ENCODE measurements at regions not wholly inside any gene's neighbourhood (a gene's known extent, or its start where the extent isn't known, plus 50 kb on each side); places are given as distances from the start of the nearest gene placed in this dataset.

- TF ChIP-seq CTCF (IDR thresholded peaks at IDR 0.05; ENCODE audit: insufficient read depth, low read length) = no peak
- H3K4me3 ChIP-seq (ENCODE audit: low read depth, low read length) = no peak overlapping the region
Measured at GRCh38 chr1:73160759-73161158, 878.4 kb upstream of the NEGR1 start.

GRCh38 chr1:73144311-73144710 is 862.0 kb upstream of the NEGR1 start:
- no peak for DNase-seq (ENCODE audit: low read depth)
- TF ChIP-seq CTCF (IDR thresholded peaks at IDR 0.05; ENCODE audit: insufficient read depth, low read length) = no peak
- no peak overlapping the region for H3K4me3 ChIP-seq (ENCODE audit: low read depth, low read length)

More at GRCh38 chr1:73160759-73161158, 878.4 kb upstream of the NEGR1 start:
- no peak for DNase-seq (ENCODE audit: low read depth)

- TF ChIP-seq CTCF (IDR thresholded peaks at IDR 0.05; ENCODE audit: insufficient read depth, low read length) = no peak
- no peak for DNase-seq (ENCODE audit: low read depth)
- no peak overlapping the region for H3K4me3 ChIP-seq (ENCODE audit: low read depth, low read length)
Measured at GRCh38 chr1:73136975-73137374, 854.6 kb upstream of the NEGR1 start.

- H3K4me3 ChIP-seq (ENCODE audit: low read depth, low read length) = no peak overlapping the region
- TF ChIP-seq CTCF (IDR thresholded peaks at IDR 0.05; ENCODE audit: insufficient read depth, low read length) = no peak
- no peak for DNase-seq (ENCODE audit: low read depth)
Measured at GRCh38 chr1:73106931-73107330, 824.6 kb upstream of the NEGR1 start.

GRCh38 chr1:73105755-73106154 is 823.4 kb upstream of the NEGR1 start:
- H3K4me3 ChIP-seq (ENCODE audit: low read depth, low read length) = no peak overlapping the region
- no peak for TF ChIP-seq CTCF (IDR thresholded peaks at IDR 0.05; ENCODE audit: insufficient read depth, low read length)
- no peak for DNase-seq (ENCODE audit: low read depth)

- H3K4me3 ChIP-seq (ENCODE audit: low read depth, low read length) = no peak overlapping the region
- no peak for DNase-seq (ENCODE audit: low read depth)
- no peak for TF ChIP-seq CTCF (IDR thresholded peaks at IDR 0.05; ENCODE audit: insufficient read depth, low read length)
Measured at GRCh38 chr1:73104749-73105148, 822.4 kb upstream of the NEGR1 start.

- TF ChIP-seq CTCF (IDR thresholded peaks at IDR 0.05; ENCODE audit: insufficient read depth, low read length) = no peak
- no peak for DNase-seq (ENCODE audit: low read depth)
- H3K4me3 ChIP-seq (ENCODE audit: low read depth, low read length) = no peak overlapping the region
Measured at GRCh38 chr1:73100216-73100615, 817.9 kb upstream of the NEGR1 start.

Measured in fibroblast of the aortic adventitia (primary cell).